Liver (tissue), 8 donors: ENCODE measurements at regions not wholly inside any gene's neighbourhood (a gene's known extent, or its start where the extent isn't known, plus 50 kb on each side); places are given as distances from the start of the nearest gene placed in this dataset.

ENCODE experiments used
- DNase-seq: peaks from one replicate; pipeline ENCODE4 v3.0.0-alpha.2; 2017; ENCODE audit warnings: low spot score
- H3K27ac ChIP-seq, 2 donors: one replicate each; pipeline ENCODE4 v1.7.0; 2013; ENCODE audit warnings: inconsistent platforms in 2 of 2, low read length in 2 of 2, control low read depth in 1 of 2, low read depth in 1 of 2, mild to moderate bottlenecking in 1 of 2
- H3K27me3 ChIP-seq, 4 donors: one replicate each; pipeline versions ENCODE4 v1.6.1 to v1.7.0; 2013; ENCODE audit warnings: low read length in 3 of 4, inconsistent platforms in 1 of 4, mild to moderate bottlenecking in 1 of 4, moderate library complexity in 1 of 4; ENCODE audit not compliant: control insufficient read depth in 4 of 4, insufficient read depth in 4 of 4
- H3K36me3 ChIP-seq, 4 donors: one replicate each; pipeline versions ENCODE4 v1.6.1 to v1.7.0; 2013; ENCODE audit warnings: low read length in 3 of 4, mild to moderate bottlenecking in 3 of 4, low read depth in 1 of 4, moderate library complexity in 1 of 4; ENCODE audit not compliant: control insufficient read depth in 4 of 4, insufficient read depth in 3 of 4
- H3K4me1 ChIP-seq, 4 donors: one replicate each; pipeline versions ENCODE4 v1.6.1 to v1.7.0; 2013; ENCODE audit warnings: low read length in 3 of 4, mild to moderate bottlenecking in 3 of 4, moderate library complexity in 1 of 4; ENCODE audit not compliant: control insufficient read depth in 4 of 4, insufficient read depth in 4 of 4
- H3K4me3 ChIP-seq, 3 donors: one replicate each; pipeline versions ENCODE4 v1.6.1 to v1.7.0; 2013; ENCODE audit warnings: low read length in 3 of 3, control low read depth in 1 of 3, low read depth in 1 of 3, mild to moderate bottlenecking in 1 of 3
- H3K9ac ChIP-seq, 2 donors: one replicate each; pipeline ENCODE4 v1.7.0; 2013; ENCODE audit warnings: low read length in 2 of 2, mild to moderate bottlenecking in 2 of 2, moderate library complexity in 2 of 2, control low read depth in 1 of 2, low read depth in 1 of 2
- H3K9me3 ChIP-seq, 4 donors: one replicate each; pipeline versions ENCODE4 v1.6.1 to v1.7.0; 2013; ENCODE audit warnings: low read length in 3 of 4; ENCODE audit not compliant: control insufficient read depth in 4 of 4
- ATF3 ChIP-seq: IDR thresholded peaks from 2 replicates; pipeline ENCODE4 v1.6.1; 2016; ENCODE audit warnings: antibody characterized with exemption
- EGR1 ChIP-seq, 2 donors: IDR thresholded peaks; 2 replicates each; pipeline ENCODE4 v1.6.1; 2016 to 2018; ENCODE audit warnings: antibody characterized with exemption in 2 of 2, low read depth in 2 of 2
- FOXA1 ChIP-seq: IDR thresholded peaks from 2 replicates; pipeline ENCODE4 v1.6.1; 2016; ENCODE audit warnings: antibody characterized with exemption
- FOXA2 ChIP-seq: IDR thresholded peaks from 2 replicates; pipeline ENCODE4 v1.6.1; 2016; ENCODE audit warnings: antibody characterized with exemption
- GABPA ChIP-seq, 2 donors: IDR thresholded peaks in 1 of 2; conservative IDR thresholded peaks in 1 of 2; 2 replicates each; pipeline ENCODE4 v1.6.1; 2016; ENCODE audit warnings: antibody characterized with exemption in 2 of 2, mild to moderate bottlenecking in 1 of 2, moderate library complexity in 1 of 2
- HNF4A ChIP-seq, 2 donors: conservative IDR thresholded peaks; 2 replicates each; pipeline ENCODE4 v1.6.1; 2016; ENCODE audit warnings: antibody characterized with exemption in 2 of 2, mild to moderate bottlenecking in 2 of 2
- HNF4G ChIP-seq: IDR thresholded peaks from 2 replicates; pipeline ENCODE4 v1.6.1; 2016; ENCODE audit warnings: antibody characterized with exemption
- JUND ChIP-seq, 2 donors: IDR thresholded peaks; 2 replicates each; pipeline ENCODE4 v1.6.1; 2016; ENCODE audit warnings: antibody characterized with exemption in 2 of 2
- MAX ChIP-seq: IDR thresholded peaks from 2 replicates; pipeline ENCODE4 v1.6.1; 2016; ENCODE audit warnings: antibody characterized with exemption
- NR2F2 ChIP-seq: IDR thresholded peaks from 2 replicates; pipeline ENCODE4 v1.6.1; 2016; ENCODE audit warnings: antibody characterized with exemption
- RAD21 ChIP-seq, 2 donors: IDR thresholded peaks; 2 replicates each; pipeline ENCODE4 v1.6.1; 2016; ENCODE audit warnings: antibody characterized with exemption in 2 of 2, mild to moderate bottlenecking in 2 of 2
- REST ChIP-seq: IDR thresholded peaks from 2 replicates; pipeline ENCODE4 v1.6.1; 2016; ENCODE audit warnings: antibody characterized with exemption, mild to moderate bottlenecking
- RXRA ChIP-seq, 2 donors: IDR thresholded peaks; 2 replicates each; pipeline ENCODE4 v1.6.1; 2017 to 2018; ENCODE audit warnings: antibody characterized with exemption in 2 of 2, mild to moderate bottlenecking in 1 of 2
- SP1 ChIP-seq: IDR thresholded peaks from 2 replicates; pipeline ENCODE4 v1.6.1; 2018; ENCODE audit warnings: antibody characterized with exemption, mild to moderate bottlenecking
- TAF1 ChIP-seq: conservative IDR thresholded peaks from 2 replicates; pipeline ENCODE4 v1.6.1; 2016; ENCODE audit warnings: antibody characterized with exemption, mild to moderate bottlenecking
- YY1 ChIP-seq: IDR thresholded peaks from 2 replicates; pipeline ENCODE4 v1.6.1; 2016; ENCODE audit warnings: antibody characterized with exemption, mild to moderate bottlenecking
- ZBTB33 ChIP-seq: IDR thresholded peaks from 2 replicates; pipeline ENCODE4 v1.6.1; 2016; ENCODE audit warnings: antibody characterized with exemption
- WGBS: extraction: QIAGEN DNeasy Blood & Tissue Kit; methylation state at CpG from one replicate; pipeline ENCODE4 v1.1.7; 2013; 5-methylcytosine and 5-hydroxymethylcytosine counted together
- TF ChIP-seq, protein P1 (sequence below): fragments of 150-350 bp; IDR thresholded peaks from 2 replicates; pipeline ENCODE4 v1.5.1; 2017; ENCODE audit warnings: improper control_type of control experiment, low read depth, low read length; ENCODE audit not compliant: missing input control
- donor health status: healthy.
- donor health status: healthy.
- donor health status: healthy.
- donor health status: healthy.
- donor health status: healthy.

- peaks cover 0 to 3% (median under 1%) of the 10 kb centered on the region in 4 donors for H3K27me3 ChIP-seq
- peaks cover 0 to 8% (median 7%) of the 10 kb centered on the region in 4 donors for H3K4me1 ChIP-seq
- no peaks in the 10 kb centered on the region for H3K9me3 ChIP-seq
- no peak overlapping the region for H3K9ac ChIP-seq
- no peak overlapping the region for H3K4me3 ChIP-seq
- H3K36me3 ChIP-seq, result no peaks in the 10 kb centered on the region
- 89% methylated on average over 1 of the region's 1 CpG for WGBS
- no peak for DNase-seq
- no peak overlapping the region for H3K27ac ChIP-seq
- TF ChIP-seq HNF4G, result no peak
- TF ChIP-seq NR2F2, result no peak
- TF ChIP-seq YY1, result no peak
- no peak for TF ChIP-seq REST
- no peak for TF ChIP-seq SP1
- no peak for TF ChIP-seq EGR1 (IDR thresholded peaks at IDR 0.05; ENCODE audit: low read depth in 2 of 2)
- TF ChIP-seq JUND (IDR thresholded peaks at IDR 0.05), result no peak
- TF ChIP-seq, protein P1, sequence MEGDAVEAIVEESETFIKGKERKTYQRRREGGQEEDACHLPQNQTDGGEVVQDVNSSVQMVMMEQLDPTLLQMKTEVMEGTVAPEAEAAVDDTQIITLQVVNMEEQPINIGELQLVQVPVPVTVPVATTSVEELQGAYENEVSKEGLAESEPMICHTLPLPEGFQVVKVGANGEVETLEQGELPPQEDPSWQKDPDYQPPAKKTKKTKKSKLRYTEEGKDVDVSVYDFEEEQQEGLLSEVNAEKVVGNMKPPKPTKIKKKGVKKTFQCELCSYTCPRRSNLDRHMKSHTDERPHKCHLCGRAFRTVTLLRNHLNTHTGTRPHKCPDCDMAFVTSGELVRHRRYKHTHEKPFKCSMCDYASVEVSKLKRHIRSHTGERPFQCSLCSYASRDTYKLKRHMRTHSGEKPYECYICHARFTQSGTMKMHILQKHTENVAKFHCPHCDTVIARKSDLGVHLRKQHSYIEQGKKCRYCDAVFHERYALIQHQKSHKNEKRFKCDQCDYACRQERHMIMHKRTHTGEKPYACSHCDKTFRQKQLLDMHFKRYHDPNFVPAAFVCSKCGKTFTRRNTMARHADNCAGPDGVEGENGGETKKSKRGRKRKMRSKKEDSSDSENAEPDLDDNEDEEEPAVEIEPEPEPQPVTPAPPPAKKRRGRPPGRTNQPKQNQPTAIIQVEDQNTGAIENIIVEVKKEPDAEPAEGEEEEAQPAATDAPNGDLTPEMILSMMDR, result no peak
- no peak for TF ChIP-seq MAX
- no peak for TF ChIP-seq RAD21 (IDR thresholded peaks at IDR 0.05)
- TF ChIP-seq GABPA (IDR thresholded peaks at IDR 0.05 in 1 of 2, conservative IDR thresholded peaks at IDR 0.05 in 1 of 2), result no peak
- no peak for TF ChIP-seq FOXA2
- no peak for TF ChIP-seq TAF1
- TF ChIP-seq HNF4A (conservative IDR thresholded peaks at IDR 0.05), result no peak
These were observed 97.6 kb upstream of the DIO3 start for GRCh38 chr14:101463566-101464171.

- H3K27me3 ChIP-seq, result peaks cover 0 to 3% (median 0%) of the 10 kb centered on the region in 4 donors
- H3K4me3 ChIP-seq, result no peak overlapping the region
- WGBS, result 91% methylated on average over 17 of the region's 17 CpGs
- DNase-seq, result peak; percentile 27
- H3K27ac ChIP-seq, result no peak overlapping the region
- no peak overlapping the region for H3K9ac ChIP-seq
- peaks cover 0 to 2% (median under 1%) of the 10 kb centered on the region in 4 donors for H3K4me1 ChIP-seq
- no peaks in the 10 kb centered on the region for H3K36me3 ChIP-seq
- H3K9me3 ChIP-seq, result no peaks in the 10 kb centered on the region
- TF ChIP-seq HNF4G (no peak), MAX (no peak), NR2F2 (no peak), RXRA (IDR thresholded peaks at IDR 0.05) (no peak), EGR1 (IDR thresholded peaks at IDR 0.05; ENCODE audit: low read depth in 2 of 2) (no peak), FOXA1 (no peak), TAF1 (no peak), REST (no peak), FOXA2 (no peak), RAD21 (IDR thresholded peaks at IDR 0.05) (no peak), YY1 (no peak), GABPA (IDR thresholded peaks at IDR 0.05 in 1 of 2, conservative IDR thresholded peaks at IDR 0.05 in 1 of 2) (no peak), ATF3 (no peak), ZBTB33 (no peak), JUND (IDR thresholded peaks at IDR 0.05) (no peak)
These were observed 96.8 kb upstream of the DIO3 start for GRCh38 chr14:101464310-101464983.
